Retina (tissue), 1 donor: ENCODE measurements at regions not wholly inside any gene's neighbourhood (a gene's known extent, or its start where the extent isn't known, plus 50 kb on each side); places are given as distances from the start of the nearest gene placed in this dataset.
"Not testable (repeated sequence)": the region's sequence is repeated elsewhere in the genome, so short reads cannot be mapped to it uniquely, and the experiment has no call there.

Experiments used
- DNase-seq: peaks from one replicate; pipeline ENCODE4 v3.0.0-alpha.2; 2016

DNA sequence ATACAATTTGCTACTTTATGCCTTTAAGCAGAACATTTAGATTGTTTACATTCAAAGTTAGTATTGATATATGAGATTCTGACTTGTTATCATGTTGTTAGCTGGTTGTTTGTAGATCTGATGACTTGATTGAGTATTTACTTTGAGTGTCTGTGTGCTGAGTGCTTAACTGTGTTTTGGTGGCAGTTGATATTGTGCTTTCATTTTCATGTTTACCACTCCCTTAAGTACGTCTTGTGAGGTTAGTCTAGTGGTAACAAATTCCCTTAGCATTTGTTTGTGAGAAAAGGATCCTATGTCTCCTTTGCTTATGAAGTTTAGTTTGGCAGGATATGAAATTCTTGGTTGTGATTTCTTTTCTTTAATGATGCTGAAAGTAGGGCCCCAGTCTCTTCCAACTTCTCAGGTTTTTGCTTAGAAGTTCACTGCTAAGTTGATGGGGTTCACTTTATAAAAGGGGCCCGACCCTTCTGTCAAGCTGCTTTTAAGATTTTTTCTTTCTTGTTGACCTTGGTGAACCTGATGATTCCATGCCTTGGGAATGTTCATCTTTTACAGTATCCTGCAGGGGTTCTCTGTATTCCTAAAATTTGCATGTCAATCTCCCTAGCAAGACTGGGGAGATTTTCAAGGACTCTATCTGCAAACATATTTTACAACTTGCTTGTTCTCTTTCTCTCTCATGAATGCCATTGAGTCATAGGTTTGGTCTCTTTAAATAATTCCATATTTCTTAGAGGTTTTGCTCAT, 1095.4 kb upstream of the PCDH20 start:
- no peak for DNase-seq

DNA sequence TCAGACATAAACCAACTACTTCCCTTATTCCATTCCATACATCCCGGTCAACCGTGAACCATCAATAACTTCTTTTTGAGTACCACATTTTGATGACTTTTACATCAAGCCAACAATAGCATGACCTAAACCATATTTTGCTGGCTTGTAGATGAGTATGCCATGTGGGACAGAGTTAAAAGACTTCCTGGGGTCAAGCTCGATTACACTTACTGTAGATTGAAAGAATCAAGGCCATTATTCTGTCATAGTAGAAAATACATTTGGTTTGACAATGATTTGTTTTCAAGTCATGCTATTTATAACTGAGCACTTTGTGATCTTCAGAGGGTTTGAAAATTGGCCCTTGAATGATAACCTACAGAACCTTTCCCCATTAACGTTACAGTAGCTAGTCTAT, 1086.9 kb upstream of the PCDH20 start:
- no peak for DNase-seq

DNA sequence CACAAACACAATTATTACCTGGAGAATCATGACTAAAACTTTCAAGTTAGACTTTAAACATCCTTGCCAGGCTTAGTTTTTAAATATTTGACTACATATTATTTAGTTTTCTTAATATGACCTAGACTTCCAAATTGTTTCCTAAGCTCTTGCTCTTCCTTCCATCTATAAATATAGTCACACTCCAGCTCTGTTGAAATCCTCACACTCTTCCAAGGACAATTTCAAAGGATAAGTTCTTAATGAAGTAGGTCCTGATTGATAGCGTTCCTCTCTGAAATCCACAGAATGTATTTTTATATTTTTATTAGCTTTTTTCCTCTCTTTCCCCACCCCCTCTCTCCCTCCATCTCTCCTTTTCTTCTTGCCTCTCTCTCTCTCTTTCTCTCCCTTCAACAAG, 1074.1 kb upstream of the PCDH20 start:
- no peak for DNase-seq

DNA sequence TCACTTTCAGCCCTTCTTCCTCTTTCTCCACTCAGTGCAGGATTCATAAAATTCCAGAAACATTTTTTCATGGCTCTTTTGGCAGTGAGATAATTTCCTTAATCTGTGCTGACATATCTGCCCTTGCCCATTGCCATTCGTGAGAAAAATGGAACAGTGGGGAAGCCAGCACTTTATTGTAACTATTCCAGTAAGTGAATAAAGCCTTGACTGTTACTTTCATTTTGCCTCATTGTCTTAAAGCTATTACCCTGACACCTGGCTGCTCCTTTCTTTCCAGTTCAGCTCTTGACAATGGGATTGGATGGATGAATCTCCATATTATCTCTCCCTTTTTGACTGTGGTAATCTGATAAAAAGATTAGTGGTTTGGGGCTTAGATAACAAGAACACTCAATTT, 1068.1 kb upstream of the PCDH20 start:
- peak; percentile 15 for DNase-seq

DNA sequence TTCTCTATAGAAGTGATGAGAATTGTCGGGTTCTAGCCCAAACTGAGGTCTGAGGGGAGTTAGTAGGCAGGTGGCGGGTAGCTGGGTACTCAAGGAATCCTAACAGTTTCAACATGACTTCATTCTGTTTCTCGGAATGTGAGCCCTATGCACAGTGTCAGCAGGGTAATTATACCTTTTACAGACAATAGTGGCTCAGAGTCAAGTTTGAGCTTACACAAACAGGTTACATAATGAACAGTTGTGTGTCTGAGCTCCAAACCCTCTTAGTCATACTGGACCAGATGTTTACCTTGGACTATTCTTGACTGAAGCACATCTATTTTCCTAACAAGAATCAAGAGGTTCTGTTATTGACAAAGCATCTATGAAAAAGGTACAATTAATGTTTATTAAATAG, 1066.7 kb upstream of the PCDH20 start:
- no peak for DNase-seq

DNA sequence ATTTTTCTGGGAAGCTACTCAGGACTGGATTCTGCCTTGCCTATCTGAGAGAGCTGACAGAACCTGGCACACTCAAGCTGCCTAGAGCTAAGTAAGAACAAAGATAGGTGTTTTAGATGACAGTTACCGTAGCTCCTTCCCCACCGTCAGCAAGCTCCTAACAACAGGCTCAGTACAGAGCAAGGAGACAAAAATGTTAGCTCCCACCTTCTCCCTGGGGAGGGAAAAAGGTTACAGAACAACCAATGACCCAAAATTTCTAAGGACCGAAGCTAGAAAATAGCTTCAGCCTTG, 1058.2 kb upstream of the PCDH20 start:
- no peak for DNase-seq

DNA sequence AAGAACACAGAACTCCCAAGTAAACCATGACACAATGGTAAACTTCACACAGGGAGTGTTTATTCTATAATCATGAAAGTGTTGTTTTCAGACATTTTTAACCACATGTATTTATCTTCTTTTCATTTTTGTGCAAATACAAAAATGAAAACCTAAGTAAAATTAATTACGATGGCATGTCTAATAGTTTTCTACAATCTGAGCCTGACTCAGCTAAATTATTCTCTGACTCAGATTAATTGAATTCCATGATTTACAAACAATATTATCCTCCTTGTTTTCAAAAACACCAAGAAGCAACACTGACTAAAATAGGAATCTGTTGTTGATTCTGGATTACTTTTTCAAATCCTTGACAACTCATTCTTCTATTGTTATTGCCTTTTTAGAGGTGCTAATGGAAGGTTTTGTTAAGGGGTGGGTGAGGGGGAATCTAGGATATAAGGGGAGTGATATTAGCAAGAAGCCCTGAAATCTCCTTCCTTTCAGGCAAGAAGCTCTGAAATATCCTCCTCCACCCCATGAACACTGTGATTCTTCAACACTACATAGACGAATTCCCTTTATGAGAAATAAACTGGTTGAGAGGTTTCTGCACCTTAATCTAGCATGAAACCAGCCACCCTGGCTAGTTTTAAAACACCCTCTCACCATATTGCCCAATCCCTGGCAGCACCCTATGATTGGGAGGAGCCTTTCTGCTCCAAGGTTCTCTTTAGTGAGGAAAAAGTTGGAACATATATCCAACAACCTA, 1057.7 kb upstream of the PCDH20 start:
- no peak for DNase-seq

DNA sequence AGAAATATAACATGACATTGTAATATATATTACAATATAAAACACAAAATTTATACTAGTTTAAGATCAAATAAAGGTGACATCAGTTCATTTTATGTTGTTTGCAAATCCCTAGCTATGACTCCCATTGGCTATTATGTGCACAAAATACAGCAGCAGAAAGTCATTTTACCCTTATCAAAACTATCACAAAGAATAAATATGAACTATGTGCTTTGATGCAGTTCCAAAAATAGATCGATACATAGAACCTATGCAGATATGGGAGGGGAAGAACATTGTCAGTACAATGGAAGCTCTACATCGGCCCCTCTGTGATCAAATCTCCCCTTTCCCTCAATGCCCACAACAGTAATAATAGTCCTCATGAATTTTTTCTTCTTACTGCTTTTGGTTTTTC, 1038.1 kb upstream of the PCDH20 start:
- no peak for DNase-seq

DNA sequence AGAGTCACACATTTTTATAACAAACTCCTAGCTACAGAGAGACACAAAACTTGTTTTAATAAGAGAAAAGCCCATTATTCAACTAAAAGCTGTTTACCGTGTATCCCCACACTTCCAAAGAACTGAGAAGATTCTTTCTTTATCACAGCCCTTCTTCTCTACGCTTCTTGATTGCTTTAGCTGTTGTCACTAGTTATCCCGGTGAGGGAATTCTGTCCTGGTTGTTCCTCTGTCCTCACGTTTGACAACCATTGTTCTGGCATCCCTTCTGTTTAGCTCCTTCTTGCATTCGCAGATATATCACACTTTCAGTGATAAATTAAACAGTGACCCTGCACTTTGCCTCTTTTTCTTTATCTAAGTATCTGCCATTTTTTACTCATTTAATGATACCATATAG, 1035.1 kb upstream of the PCDH20 start:
- DNase-seq = no peak

DNA sequence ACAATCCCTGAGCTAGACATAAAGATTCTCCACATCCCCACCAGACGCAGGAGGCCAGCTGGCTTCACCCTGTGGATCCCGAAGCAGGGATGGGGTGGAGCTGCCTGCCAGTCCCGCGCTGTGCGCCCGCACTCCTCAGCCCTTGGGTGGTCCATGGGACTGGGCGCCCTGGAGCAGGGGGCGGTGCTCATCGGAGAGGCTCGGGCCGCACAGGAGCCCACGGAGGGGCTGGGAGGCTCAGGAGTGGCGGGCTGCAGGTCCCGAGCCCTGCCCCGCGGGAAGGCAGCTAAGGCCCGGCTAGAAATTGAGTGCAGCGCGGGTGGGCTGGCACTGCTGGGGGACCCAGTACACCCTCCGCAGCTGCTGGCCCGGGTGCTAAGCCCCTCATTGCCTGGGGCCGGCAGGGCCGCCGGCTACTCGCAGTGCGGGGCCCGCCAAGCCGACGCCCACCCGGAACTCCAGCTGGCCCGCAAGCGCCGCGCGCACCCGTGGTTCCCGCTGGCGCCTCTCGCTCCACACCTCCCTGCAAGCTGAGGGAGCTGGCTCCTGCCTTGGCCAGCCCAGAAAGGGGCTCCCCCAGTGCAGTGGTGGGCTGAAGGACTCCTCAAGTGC, 1032.2 kb upstream of the PCDH20 start:
- not testable (repeated sequence) for DNase-seq

DNA sequence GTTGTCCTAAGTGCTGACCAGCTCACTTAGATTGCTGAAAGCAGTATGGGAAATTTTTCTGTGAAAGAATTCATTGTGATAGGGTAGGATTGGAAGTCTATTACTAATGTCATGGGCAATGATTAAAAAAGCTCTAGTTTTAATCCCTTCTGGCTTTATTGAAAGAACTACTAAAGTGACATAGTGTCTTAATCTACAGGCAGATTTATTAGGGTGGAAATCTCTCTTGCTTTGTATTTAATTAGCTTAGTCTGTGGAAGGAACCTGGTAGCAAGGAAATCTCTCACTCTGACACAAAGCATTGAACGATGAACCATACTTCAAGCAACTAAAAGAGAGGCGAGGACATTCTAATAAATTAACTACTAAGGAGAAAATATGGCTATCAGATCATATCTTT, 1029.2 kb upstream of the PCDH20 start:
- DNase-seq = no peak

DNA sequence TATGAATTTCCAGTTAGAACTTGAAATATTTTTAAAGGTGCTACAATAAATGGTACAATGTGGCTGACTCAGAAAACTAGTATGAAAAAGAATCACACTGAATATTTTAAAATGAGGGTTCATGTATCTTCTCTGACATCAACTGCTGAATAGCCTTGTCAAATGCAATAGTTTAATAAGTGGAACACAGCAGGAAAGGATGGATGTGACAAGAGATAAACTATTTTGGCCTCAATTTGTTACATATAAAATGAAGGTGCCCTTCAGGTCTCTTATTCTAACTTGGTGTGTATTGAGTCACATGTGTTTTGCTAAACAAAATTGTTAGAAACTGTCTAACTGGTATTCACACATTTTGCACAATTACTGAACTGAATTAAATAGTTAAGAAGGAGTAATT, 1018.4 kb upstream of the PCDH20 start:
- DNase-seq = no peak

DNA sequence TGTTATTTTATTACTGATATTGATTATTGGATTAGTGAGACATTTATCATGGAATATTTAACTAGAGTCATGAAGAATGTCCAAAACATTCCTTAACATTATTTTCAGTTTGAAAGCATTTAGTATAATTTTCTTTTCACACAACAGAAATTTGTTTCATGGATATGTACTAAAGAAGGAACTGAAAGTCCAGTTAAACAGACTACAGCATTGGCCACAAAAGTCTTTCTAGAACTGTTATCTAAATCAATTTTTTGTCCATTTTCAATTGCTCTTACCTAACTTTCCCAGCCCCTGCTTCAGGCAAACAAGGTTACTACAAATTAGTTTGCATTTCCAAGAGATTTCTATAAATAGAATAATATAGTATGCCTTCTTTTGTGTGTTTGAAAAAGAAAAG, 1018.0 kb upstream of the PCDH20 start:
- DNase-seq = no peak

DNA sequence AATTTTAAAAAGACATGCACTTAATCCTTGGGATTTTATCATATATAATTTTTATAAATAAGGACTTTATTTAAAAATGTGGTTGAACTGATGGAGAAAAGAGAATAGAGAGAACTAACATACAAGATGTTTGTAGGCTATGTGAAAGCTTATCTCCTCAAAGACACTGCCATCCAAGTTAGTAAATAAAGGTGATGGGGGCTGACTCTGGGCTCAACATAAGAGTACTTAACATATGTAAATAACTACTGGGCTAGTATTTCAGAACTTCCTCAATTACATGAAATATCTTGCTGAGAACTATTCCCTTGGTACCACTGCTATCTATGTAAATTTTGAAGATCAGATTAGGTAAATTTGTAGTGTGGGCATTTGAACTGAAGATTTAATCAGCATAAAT, 1017.3 kb upstream of the PCDH20 start:
- DNase-seq = no peak

DNA sequence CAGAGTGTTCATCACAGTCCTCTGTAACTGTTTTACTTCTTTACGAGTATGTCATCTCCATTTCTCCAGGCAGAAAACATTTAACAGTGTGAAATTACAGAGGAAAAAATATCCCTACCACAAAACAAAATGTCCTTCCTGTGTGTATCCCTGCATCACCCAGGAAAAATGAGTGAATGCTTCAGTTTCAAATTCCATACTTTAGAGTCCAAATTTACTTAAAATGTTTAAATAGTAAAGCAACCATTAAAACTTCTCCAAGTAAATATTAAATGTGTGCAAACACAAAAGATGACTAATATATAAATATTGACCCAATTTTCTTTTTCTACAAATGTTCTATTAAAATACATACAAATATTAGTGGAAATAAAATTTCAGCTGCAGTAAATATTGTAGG, 1016.6 kb upstream of the PCDH20 start:
- no peak for DNase-seq

DNA sequence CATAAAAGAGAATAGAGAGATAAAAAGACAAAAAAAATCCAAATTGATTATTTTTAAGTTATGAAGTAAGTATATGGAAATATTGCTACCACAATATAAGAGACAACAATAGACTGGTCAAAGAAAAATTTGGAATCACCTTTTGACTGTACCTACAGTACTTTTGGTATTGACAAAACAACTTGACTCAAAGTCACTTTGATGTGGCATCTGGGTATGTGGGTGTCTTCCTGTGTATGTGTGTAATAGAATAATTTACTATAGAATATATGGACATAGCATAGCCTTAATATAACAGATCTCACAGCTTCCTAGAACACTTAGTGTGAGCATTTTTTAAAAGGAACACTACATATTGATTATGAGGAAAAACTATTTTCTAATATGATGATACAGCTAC, 1016.2 kb upstream of the PCDH20 start:
- no peak for DNase-seq

DNA sequence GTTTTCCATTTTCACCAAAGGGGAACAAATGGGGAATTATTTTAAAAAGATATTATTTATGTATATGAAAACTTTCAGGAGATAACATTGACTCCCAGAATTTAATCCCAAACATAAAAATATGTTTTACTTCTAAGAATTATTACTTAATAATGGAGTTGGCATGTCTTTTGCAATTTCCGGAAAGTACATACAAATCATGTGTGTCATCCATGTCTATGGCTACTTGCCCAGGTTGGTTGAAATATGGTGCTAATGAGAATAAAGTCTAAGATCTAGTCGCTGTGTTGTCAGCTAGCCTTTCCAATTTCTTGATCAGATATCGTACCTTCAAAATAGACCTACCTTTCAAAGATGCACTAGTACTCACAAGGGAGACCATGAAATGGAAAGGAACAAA, 1003.2 kb upstream of the PCDH20 start:
- no peak for DNase-seq

DNA sequence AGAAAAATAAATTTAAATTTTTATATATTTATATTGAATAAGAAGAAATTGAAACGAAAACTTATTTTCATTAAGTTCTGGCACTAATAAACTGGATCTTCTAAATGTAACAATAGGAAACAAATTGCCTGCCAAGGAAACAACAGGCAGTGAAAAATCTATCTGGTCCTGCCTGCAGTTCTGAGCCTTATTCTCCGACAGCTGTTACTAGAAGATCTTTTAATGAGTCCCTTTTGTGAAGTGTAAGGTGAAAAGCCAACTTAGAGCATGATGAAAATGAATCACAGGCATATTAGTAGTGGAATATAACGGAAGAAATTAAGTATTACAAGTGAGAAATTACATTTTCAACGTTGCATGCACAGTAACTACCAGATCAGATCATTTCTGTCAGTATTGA, 1002.7 kb upstream of the PCDH20 start:
- DNase-seq = no peak

DNA sequence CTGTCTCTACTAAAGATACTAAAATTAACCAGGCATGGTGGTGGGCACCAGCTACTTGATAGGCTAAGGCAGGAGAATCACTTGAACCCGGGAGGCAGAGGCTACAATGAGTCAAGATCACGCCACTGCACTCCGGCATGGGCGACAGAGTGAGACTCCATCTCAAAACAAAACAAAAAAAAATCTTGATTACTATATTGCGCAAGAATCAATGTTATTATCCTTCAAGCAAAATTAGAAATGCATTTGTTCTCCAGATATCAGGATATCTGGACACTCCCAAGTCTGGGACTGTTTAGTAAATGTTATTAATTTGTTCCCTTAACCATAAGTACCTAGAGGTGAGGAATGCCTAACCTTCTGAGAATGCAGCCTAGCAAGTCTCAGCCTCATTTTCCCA, 992.2 kb upstream of the PCDH20 start:
- no peak for DNase-seq

DNA sequence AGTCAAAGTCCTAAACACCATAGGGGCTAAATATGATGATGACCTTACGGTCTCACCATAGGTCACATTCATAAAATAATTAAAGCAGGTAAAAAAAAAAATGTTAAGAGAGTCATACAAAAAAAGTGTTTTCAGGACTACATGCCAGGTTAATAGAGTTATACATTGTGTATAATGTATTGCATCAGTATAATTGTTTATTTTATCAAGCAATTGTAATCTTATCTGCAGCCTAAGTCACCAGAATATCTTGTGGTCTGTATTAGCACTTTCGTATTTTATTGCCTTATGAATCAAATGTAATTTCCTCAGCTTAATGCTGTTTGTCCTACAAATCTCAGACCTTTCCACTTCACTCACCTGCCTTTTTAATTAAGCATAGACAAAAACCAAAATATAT, 972.9 kb upstream of the PCDH20 start:
- no peak for DNase-seq

DNA sequence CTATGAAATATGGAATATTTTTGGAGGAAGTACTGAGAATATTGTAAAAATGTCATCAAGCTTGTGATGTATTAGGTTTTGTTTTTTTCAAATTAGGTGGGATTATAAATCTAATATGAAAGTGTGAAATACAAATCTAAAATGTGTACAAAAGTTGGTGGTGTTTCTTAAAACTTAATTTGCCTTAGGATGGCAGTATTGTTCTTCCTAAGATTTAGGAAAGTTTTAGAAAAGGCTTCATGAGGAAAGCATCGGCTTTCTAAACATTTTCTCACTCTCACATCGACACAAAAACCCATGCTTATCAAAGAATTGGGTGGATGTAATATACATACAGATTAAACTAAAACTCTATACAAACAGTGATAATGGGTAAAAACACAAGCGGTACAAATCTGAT, 972.0 kb upstream of the PCDH20 start:
- DNase-seq = no peak

DNA sequence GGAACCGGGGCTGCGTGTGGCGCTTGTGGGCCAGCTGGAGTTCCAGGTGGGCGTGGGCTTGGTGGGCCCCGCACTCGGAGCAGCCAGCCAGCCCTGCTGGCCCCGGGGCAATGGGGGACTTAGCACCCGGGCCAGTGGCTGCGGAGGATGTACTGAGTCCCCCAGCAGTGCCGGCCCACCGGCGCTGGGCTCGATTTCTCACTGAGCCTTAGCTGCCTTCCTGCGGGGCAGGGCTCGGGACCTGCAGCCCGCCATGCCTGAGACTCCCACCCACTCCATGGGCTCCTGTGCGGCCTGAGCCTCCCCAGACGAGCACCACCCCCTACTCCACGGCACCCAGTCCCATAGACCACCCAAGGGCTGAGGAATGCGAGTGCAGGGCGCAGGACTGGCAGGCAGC, 963.6 kb upstream of the PCDH20 start:
- DNase-seq = not testable (repeated sequence)

DNA sequence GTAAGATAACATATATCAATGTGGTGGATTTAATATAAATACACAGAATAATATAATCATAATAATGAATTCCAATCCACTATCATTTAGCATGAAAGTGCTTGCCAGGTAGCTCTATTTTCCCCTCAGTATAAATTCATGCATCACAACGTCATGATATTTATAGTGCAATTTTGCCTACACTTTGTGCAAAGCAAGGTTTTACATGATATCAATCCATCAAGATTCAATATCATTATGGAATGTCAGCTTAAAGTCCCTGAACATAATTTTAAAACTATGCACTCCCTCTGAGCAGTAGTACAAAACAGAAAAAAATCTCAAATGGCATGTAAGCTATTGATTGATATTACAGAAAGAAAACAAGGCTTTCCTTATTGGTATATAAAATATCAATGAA, 962.2 kb upstream of the PCDH20 start:
- no peak for DNase-seq

DNA sequence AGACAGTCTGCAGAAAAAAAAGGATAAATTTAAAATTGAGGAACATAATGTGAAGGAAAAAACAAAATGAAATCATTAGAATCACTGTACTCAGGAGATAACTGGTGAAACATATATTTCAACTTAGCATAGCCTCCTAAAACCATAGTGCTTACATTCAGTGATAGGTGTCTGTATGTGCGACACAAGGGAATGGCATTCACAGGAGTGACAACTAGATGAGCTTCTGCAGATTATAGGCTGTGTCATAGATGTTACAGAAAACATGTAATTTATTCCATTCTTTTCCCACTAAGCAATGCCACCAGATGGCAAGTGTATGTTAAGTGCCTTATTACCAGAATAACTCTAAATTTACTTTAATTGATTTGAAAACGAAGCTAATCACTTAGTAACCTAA, 960.0 kb upstream of the PCDH20 start:
- DNase-seq = no peak

DNA sequence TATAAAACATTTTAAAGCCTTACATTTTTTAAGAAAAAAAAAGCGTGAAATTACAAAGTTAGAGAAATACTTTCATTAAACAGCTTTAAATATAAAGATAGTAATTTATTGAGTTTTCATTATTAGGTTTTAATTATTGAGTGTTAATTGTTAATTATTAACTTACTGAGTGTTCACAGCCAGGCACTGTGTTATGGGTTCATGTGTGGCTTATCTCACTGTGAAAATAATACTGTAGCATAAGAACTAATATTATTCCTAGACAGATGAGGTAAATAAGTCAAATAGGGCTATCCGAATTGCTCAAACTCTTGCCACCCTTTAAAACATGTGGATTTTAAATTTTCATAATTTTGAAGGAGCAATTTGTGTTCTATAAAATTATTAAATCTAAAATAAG, 956.1 kb upstream of the PCDH20 start:
- DNase-seq = no peak
